Anterior cingulate cortex (tissue), 58 donors: ENCODE measurements at regions not wholly inside any gene's neighbourhood (a gene's known extent, or its start where the extent isn't known, plus 50 kb on each side); places are given as distances from the start of the nearest gene placed in this dataset.
"Not testable (repeated sequence)": the region's sequence is repeated elsewhere in the genome, so short reads cannot be mapped to it uniquely, and the experiment has no call there.

Source experiments
- DNase-seq, 58 donors: peaks; one replicate each; lab custom pipeline; 2025; lab: John Stamatoyannopoulos, UW

DNA sequence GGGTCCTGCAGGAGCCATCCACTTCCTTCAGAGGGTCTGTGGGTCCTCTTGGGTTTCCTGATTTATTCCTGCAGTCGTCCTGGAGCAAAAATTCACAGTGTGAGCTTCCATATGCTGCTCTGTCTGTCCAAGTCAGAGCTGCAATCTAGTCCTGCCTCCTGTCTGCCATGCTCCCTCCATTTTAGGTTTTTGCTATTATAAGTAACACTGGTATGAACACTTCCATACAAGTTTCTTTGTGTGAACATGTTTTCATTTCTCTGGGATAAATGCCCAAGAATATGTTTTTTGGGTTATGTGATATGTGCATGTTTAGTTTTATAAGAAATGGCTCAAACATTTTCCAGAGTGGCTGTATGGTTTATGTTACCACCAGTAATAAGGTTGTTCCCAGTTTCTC lies 188.1 kb downstream of the ACTR3B start:
- DNase-seq: no peak

- DNase-seq: no peak
Measured at GRCh38 chr7:152949253-152949652, 189.7 kb downstream of the ACTR3B start.

- no peak for DNase-seq
Measured at GRCh38 chr7:152949790-152950189, 190.2 kb downstream of the ACTR3B start.

DNA sequence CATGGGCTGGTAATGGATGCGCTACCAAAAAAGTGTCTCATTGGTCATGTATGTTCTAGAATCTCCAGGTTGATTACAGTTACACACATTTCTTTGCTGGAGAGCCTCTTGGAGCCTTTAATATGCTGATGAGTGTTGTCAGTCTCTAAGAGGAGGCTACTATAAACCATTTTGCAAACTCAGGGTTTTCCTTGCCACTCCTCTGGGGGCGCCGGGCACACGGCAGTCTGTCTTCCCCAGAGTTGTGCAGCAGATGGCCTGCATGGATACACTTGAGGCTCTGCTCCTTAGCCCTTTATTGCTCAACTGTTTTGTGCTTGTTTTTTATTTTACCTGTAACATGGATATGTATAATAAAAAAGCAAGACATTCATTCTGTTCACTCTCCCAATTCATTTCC lies 196.5 kb downstream of the ACTR3B start:
- no peak for DNase-seq

DNA sequence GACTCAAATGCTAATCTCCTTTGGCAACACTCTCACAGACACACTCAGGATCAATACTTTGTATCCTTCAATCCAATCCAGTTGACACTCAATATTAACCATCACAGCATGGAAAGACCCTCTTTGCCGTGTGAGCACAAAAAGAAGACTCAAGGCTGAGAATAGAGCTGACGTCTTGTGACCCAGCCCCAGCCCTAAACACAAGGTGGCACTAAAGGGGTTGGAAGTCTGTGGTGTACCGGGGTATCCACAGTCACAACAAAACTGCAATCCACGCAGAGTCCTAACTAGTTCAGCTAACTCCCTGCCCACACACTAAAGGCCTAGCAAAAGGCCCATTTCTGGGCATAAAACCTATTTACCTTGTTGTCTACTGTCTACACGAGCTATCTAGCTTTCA lies 200.1 kb downstream of the ACTR3B start:
- no peak for DNase-seq

- DNase-seq: not testable (repeated sequence)
Measured at GRCh38 chr7:152961796-152962195, 202.2 kb downstream of the ACTR3B start.

DNA sequence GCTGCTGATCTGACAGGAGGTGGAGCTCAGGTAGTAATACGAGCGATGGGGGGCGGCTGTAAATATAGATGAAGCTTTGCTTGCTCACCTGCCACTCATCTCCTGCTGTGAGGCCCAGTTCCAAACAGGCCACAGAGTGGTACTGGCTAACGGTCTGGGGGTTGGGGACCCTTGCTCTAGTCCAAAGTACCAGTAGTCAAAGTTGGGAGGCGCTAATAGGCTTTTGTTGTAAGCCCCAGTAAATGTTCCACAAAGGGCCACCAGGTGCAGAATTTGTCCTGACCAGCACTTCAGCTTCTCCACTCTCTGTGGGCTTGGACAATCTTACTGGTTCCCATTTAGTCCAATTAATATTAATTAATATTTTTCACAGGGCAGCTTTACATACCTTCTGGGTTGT lies 206.6 kb downstream of the ACTR3B start:
- no peak for DNase-seq

GRCh38 chr7:152967958-152968357 lies 208.4 kb downstream of the ACTR3B start:
- DNase-seq: no peak

DNA sequence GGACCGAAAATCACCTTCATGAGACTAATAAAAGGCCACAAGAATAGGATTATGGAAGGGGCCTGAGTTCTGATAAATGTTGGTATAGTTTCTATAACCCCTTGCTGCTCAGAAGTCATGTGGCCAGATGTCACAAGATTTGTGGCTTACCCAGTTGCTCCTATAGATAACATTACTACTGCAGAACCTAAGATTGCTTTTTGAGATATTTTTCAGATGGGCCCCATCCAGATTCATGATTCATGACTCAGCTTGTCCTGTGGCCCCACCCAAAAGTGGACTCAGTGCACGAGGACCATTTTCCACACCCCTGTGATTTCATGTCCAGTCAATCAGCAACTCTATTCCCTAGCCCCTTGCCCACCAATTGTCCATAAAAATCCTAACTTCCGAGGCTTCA lies 209.0 kb downstream of the ACTR3B start:
- no peak for DNase-seq

DNA sequence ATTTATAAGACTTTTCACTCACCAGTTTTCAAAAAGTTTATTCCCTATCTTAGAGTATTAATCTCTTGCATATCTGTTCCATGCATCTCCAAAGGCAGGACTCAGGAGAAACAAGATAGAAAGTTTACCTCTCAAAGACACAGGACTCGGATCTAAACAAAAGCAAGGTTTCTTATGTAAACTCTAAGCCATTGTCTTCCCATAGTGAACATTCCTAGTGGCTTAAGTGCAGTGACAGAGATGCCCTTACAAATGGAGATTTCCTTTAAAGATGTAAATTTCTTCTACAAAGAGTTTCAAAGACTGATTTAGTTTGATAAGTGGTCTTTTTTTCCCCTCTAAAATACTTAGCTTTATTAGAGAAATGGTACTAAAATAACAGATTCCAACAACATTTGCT lies 209.8 kb downstream of the ACTR3B start:
- DNase-seq: no peak

DNA sequence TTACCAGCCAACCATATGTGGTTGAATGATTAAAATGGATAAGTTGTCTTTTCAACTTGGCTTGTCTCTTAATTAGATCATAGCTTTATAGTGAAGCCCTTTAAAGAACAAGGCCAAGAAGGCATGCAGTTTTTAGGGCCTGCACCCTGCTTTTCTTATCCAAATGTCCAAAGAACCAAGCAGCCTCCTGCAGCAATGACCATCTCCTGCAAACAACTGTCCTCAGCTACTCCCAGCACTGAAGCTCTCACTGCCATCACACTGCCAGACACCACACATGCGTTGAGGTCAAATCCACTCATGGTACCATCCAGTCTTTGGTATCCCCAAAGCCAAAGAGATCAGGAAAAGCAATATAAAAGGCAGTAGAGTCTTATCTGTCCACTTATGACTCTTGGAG lies 210.3 kb downstream of the ACTR3B start:
- no peak for DNase-seq

DNA sequence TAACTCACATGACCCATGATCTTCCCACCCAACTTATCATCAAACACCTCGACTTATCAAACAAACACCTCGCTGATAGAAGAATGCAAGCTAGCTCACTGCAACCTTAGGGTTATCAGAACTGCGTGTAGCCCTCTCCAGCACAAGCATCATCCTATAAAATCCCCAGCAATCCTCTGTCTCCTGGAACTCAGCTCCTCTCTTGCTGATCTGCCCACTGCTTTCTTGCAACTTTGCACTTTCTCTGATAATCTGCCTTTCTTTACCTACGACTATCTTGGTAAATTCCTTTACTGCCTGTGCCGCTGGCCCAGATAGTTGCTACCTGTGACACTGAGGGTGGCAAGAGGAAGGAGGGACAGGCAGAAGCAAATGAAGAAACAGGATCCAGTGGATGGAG lies 210.9 kb downstream of the ACTR3B start:
- no peak for DNase-seq

DNA sequence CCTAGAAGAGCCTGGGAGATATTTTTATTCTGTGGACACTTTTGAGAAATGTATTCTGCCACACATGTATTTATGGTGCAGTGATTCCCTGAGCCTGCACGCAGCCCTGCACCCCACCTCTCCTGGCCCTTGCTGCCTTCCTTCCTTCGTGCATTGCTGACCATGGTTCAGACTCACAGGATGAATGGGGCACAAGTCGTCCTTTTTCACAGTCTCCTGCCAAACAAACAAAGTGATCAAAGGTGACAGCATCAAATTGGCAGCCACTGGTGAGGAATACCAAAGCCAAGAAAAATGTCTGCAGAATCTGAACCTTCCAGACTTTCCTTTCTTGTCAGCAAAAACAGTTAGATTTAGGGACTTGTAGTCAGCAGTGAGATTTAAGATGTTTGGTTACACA lies 215.0 kb downstream of the ACTR3B start:
- no peak for DNase-seq

DNA sequence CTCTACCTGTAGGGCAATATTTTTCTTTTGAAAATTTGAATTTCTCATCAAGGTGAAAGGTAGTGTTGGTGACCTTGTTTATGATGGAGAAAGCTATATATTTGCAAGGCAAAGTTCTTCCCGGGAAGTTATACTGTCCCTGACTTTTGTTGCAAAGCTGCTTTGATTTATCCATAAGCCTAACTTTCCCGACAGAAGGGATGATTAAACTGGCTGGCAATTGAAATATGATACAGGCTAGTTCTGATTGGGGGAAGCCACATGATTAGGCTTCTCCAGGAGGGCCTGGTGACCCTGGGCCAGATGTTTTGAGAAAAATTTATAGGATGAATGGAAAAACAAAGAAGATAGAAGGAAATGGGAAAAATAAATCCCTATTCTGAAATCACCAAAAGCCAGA lies 215.5 kb downstream of the ACTR3B start:
- DNase-seq: no peak

DNA sequence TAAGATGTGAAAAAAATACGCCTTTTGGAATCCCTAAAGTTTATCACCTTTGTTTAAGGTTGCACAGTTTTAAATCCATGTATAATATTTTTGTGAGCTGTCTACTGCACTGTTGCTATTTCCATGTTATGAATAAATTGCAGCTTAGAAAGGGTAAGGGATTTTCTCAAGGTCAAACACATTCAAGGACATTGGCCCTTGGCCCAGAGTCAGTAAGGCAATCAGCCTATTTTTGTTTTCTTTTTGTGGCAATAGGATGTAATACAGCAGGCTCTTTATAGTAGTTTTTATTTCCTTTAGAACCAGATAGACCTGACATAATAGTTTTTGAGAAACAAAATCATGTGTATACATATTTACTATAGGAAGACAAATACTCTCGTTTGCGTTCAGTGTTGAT lies 219.8 kb downstream of the ACTR3B start:
- no peak for DNase-seq

DNA sequence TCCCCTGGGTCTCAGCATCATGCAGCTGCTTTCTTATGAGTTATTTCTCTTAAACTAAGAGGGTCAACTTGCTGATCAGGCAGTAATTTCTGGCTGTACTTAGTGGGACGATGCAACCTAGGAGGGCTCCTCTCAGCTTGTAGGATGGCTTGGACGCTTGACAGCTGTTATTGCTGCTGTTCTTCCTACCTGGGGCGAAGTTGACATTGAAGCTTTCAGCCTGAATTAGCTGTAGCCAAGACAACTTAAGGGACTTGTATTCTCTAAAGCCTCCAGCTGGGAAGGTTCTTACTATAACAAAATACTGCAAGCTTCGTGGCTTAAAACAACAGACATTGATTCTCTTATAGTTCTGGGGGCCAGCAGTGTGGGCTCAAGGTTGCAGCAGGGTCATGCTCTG lies 224.9 kb downstream of the ACTR3B start:
- DNase-seq: no peak

DNA sequence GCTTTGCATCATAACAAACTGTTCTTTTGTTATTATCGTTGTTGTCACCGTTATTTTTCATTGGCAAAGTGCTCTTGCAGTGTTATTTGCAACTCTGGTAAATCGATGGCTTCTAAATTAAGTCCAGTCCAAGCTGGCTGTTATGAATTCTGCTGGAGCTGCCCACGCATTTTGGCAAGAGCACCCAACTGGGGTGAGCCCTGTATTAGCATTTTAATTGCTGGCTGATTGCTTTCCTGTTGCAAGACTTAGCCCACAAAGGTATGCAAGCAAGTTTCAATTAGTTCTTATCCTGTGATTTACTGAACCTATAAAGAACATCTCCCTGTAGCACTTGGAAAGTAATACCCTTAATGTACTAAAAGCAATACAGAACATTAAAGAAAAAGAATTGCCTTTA lies 226.8 kb downstream of the ACTR3B start:
- no peak for DNase-seq

- DNase-seq: no peak
Measured at GRCh38 chr7:152987656-152988055, 228.1 kb downstream of the ACTR3B start.

- no peak for DNase-seq
Measured at GRCh38 chr7:152989889-152990380, 230.4 kb downstream of the ACTR3B start.

- no peak for DNase-seq
Measured at GRCh38 chr7:152998420-152998819, 238.9 kb downstream of the ACTR3B start.

DNA sequence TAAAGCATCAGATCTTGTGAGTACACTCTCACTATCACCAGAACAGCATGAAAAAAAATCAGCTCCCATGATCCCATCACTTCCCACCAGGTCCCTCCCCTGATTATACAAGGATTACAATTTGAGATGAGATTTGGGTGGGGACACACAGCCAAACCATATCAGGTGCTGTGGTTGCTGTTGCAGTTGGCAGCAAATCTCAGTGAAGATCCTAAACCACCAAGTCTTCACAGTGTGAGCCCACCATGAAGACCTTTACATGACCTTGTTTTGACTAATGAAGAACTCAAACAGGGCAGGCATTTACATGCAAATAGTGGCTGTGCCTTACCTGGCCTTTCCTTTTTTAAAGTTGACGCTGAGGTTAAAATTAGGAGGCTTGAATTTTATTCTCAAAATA lies 242.6 kb downstream of the ACTR3B start:
- DNase-seq: no peak

- DNase-seq: no peak
Measured at GRCh38 chr7:153002572-153002971, 243.0 kb downstream of the ACTR3B start.

- DNase-seq: no peak
Measured at GRCh38 chr7:153004341-153004740, 244.8 kb downstream of the ACTR3B start.
